Cardiac muscle cell (in vitro differentiated cells and primary cell): ENCODE measurements at regions not wholly inside any gene's neighbourhood (a gene's known extent, or its start where the extent isn't known, plus 50 kb on each side); places are given as distances from the start of the nearest gene placed in this dataset.
A peak's percentile ranks its signal among the peaks of the same experiment; 100 is the strongest.

Source experiments
- DNase-seq, 2 donors: peaks; one replicate each; pipeline versions ENCODE4 v3.0.0 to v3.0.0-alpha.2; 2010 to 2017; ENCODE audit warnings: low read depth in 1 of 2, low spot score in 1 of 2
- H3K27ac ChIP-seq: fragments of 200-600 bp; sonication (generic); 2 replicates; pipeline ENCODE4 v1.5.1; 2016
- H3K27me3 ChIP-seq: fragments of 200-600 bp; sonication (generic); 2 replicates; pipeline ENCODE4 v1.6.0; 2016; ENCODE audit warnings: control low read depth
- H3K36me3 ChIP-seq: fragments of 200-600 bp; sonication (generic); 2 replicates; pipeline ENCODE4 v1.5.1; 2016; ENCODE audit warnings: control low read depth
- H3K4me1 ChIP-seq: fragments of 200-600 bp; sonication (generic); 2 replicates; pipeline ENCODE4 v1.8.1; 2017; ENCODE audit warnings: low read depth, mild to moderate bottlenecking, mixed run types
- H3K4me3 ChIP-seq: fragments of 200-600 bp; sonication (generic); 2 replicates; pipeline ENCODE4 v1.5.1; 2016; ENCODE audit warnings: mild to moderate bottlenecking
- H3K9me3 ChIP-seq: fragments of 200-600 bp; sonication (generic); 2 replicates; pipeline ENCODE4 v1.5.1; 2017; ENCODE audit warnings: low read depth, mild to moderate bottlenecking, control low read depth
- CTCF ChIP-seq: IDR thresholded peaks from 2 replicates; pipeline ENCODE4 v1.5.1; 2012; ENCODE audit warnings: low read depth, mild to moderate bottlenecking, low read length

DNA sequence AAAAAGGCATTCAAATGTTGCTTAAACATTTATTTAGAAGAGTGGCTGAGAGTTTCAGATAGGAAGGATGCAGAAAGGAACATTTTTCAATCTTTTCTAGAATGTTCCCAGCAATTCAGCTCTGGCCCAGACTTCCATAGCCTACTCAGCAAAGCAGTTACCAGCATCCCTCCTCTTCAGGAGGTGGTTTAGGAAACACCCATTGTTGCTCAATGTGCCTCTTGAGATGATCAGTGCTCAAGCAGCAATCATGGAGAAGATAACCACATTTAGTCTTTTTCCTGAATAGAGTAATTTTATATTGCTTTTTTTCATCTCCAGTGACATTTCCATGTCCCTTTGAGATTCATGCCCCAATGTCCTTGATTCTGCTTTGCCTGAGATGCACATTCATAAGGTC is 328.7 kb upstream of the PPARGC1A start:
- Histone ChIP-seq H3K9me3 (no peaks in the 10 kb centered on the region), H3K27me3 (no peaks in the 10 kb centered on the region), H3K27ac (no peak overlapping the region), H3K4me1 (no peaks in the 10 kb centered on the region), H3K4me3 (no peak overlapping the region), H3K36me3 (no peaks in the 10 kb centered on the region)
- DNase-seq = no peak
- no peak for TF ChIP-seq CTCF

DNA sequence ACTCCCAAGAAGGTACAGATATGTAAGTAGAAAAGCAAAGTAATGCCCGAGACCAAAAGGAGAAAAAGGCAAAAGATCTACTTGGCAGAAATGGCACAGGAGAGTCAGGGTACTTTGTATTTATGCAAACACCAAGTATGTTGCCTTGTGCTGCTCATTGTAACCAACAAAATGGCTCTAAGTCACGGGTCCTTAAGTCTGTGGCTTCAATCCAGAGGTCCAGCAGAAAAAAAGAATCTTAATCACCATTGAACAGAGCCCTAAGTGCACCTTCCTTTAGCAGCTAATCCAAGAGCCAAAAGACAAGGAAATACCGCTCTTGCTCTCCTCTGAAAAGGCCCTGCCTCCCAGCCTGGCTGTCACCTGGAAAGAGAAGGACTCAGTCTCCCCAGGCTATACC is 324.9 kb upstream of the PPARGC1A start:
- TF ChIP-seq CTCF = no peak
- H3K27ac ChIP-seq = no peak overlapping the region
- no peaks in the 10 kb centered on the region for H3K36me3 ChIP-seq
- H3K9me3 ChIP-seq = no peaks in the 10 kb centered on the region
- H3K4me3 ChIP-seq = no peak overlapping the region
- H3K27me3 ChIP-seq = no peaks in the 10 kb centered on the region
- DNase-seq = no peak
- H3K4me1 ChIP-seq = no peaks in the 10 kb centered on the region

- no peak for DNase-seq
- no peak for TF ChIP-seq CTCF
- H3K27ac ChIP-seq = no peak overlapping the region
- H3K9me3 ChIP-seq = no peaks in the 10 kb centered on the region
- no peaks in the 10 kb centered on the region for H3K27me3 ChIP-seq
- H3K4me3 ChIP-seq = no peak overlapping the region
- no peaks in the 10 kb centered on the region for H3K4me1 ChIP-seq
- H3K36me3 ChIP-seq = no peaks in the 10 kb centered on the region
Measured at GRCh38 chr4:24213961-24214360, 324.1 kb upstream of the PPARGC1A start.

DNA sequence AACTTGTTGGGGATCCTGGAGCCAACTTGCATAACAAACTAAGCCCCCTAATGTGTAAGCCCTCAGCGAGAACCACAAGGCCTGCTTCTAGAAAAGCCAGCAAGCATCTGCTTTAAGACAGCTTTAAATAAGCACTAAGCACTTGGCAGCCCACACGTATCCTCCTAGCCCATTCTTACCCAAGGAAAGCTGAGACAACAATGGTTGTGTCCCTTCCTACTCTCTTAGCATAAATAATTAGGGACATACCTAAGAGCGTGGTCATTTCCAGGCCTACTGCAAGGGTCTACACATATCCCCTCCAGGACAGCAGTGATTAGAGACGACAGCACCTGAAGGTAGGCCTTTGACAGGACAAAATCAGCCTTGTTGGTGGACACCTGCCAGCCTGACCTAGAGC is 322.8 kb upstream of the PPARGC1A start:
- no peak for TF ChIP-seq CTCF
- H3K36me3 ChIP-seq = no peaks in the 10 kb centered on the region
- no peaks in the 10 kb centered on the region for H3K4me1 ChIP-seq
- no peak overlapping the region for H3K27ac ChIP-seq
- no peaks in the 10 kb centered on the region for H3K27me3 ChIP-seq
- no peak for DNase-seq
- H3K9me3 ChIP-seq = no peaks in the 10 kb centered on the region
- H3K4me3 ChIP-seq = no peak overlapping the region

- no peak for TF ChIP-seq CTCF
- H3K9me3 ChIP-seq = no peaks in the 10 kb centered on the region
- peak in 1 of 2 donors; percentile 73 for DNase-seq
Measured at GRCh38 chr4:24211856-24212255, 322.0 kb upstream of the PPARGC1A start.

DNA sequence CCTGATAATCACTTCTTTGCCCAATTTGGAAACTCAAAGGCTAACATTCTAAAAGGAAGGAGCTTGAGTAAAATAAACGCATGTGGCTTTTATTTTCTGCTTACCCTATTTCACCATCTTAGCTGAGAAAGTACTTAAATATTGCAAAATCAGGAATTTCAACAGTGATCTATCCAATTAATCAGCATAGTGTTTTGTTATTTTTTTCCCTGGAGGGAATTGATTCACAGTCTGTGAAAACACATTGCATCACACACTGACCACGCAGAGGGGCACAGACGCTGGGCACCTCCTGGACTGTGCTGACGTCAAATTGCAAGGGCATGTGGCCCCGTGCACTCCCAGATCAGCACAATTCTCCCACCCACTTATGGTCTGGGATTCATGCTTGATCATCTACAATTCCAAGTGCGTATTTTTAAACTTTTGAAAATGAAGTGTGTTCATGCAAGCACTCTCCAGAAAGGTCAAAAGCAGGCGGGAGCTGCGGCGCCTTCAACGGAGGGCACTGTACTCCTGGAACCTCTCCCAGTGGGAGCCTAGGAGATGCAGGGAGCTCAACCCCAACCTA is 320.6 kb upstream of the PPARGC1A start:
- Histone ChIP-seq H3K4me3 (no peak overlapping the region), H3K4me1 (no peaks in the 10 kb centered on the region), H3K9me3 (no peaks in the 10 kb centered on the region), H3K36me3 (no peaks in the 10 kb centered on the region), H3K27ac (no peak overlapping the region), H3K27me3 (no peaks in the 10 kb centered on the region)
- peak in 1 of 2 donors; percentile 95 for DNase-seq
- no peak for TF ChIP-seq CTCF

More at GRCh38 chr4:24211856-24212255, 322.0 kb upstream of the PPARGC1A start:
- Histone ChIP-seq H3K27me3 (no peaks in the 10 kb centered on the region), H3K36me3 (no peaks in the 10 kb centered on the region), H3K27ac (no peak overlapping the region), H3K4me1 (no peaks in the 10 kb centered on the region), H3K4me3 (no peak overlapping the region)
